ENCODE measurements at regions not wholly inside any gene's neighbourhood (a gene's known extent, or its start where the extent isn't known, plus 50 kb on each side); places are given as distances from the start of the nearest gene placed in this dataset.

- Mint-ChIP-seq H3K27ac (no peak overlapping the region), H3K4me3 (no peak overlapping the region), H3K4me1 (peaks cover 14% of the 10 kb centered on the region), H3K9me3 (peaks cover 31% of the 10 kb centered on the region), H3K36me3 (0 out of 2 replicates have a peak, but pooled peaks cover 2% of the 10 kb centered on the region), H3K27me3 (ENCODE audit: low read depth) (no peaks in the 10 kb centered on the region)
- ATAC-seq (no peak), DNase-seq (ENCODE audit: low spot score) (no peak)
- ChIA-PET CTCF (no interaction called here), POLR2A (no interaction called here)
- no peak for TF ChIP-seq JAZF1 (CRISPR knock-in tag; IDR thresholded peaks at IDR 0.05)
- TF ChIP-seq USF1 (CRISPR knock-in tag; IDR thresholded peaks at IDR 0.05) = no peak
These were observed 393.3 kb downstream of the METTL4 start for GRCh38 chr18:2178036-2178435.

GRCh38 chr18:2179498-2180183, 391.7 kb downstream of the METTL4 start:
- TF ChIP-seq ZNF121 (CRISPR knock-in tag; IDR thresholded peaks at IDR 0.05) = no peak
- no peak for TF ChIP-seq ZNF232 (CRISPR knock-in tag; IDR thresholded peaks at IDR 0.05)
- TF ChIP-seq NR2C2 (CRISPR knock-in tag; IDR thresholded peaks at IDR 0.05) = no peak
- no peak for TF ChIP-seq JUN (CRISPR knock-in tag; IDR thresholded peaks at IDR 0.05)
- TF ChIP-seq CBFB (CRISPR knock-in tag; IDR thresholded peaks at IDR 0.05; ENCODE audit: low read depth) = no peak
- TF ChIP-seq MAX (CRISPR knock-in tag; IDR thresholded peaks at IDR 0.05) = no peak
- TF ChIP-seq NR3C1 (CRISPR knock-in tag; conservative IDR thresholded peaks at IDR 0.05; ENCODE audit: low read depth) = no peak
- no peak for TF ChIP-seq NR1H2 (CRISPR knock-in tag; IDR thresholded peaks at IDR 0.05)
- no peak for TF ChIP-seq E2F4 (CRISPR knock-in tag; IDR thresholded peaks at IDR 0.05; ENCODE audit: borderline replicate concordance, low read depth)
- no peak for TF ChIP-seq ZNF532 (CRISPR knock-in tag; IDR thresholded peaks at IDR 0.05; ENCODE audit: borderline replicate concordance)
- TF ChIP-seq ZNF138 (CRISPR knock-in tag; conservative IDR thresholded peaks at IDR 0.05) = no peak
- no peak for TF ChIP-seq ZNF425 (CRISPR knock-in tag; conservative IDR thresholded peaks at IDR 0.05)
- no peak for TF ChIP-seq FOXK1 (CRISPR knock-in tag; IDR thresholded peaks at IDR 0.05)
- no peak for TF ChIP-seq ZNF512 (CRISPR knock-in tag; IDR thresholded peaks at IDR 0.05; ENCODE audit: borderline replicate concordance)
- ChIA-PET CTCF (interaction anchor here (1.0 kb wide), 1 partner anchor 75 kb away, joined by 3 read pairs; no protein-coding TSS in a partner anchor), POLR2A (no interaction called here)
- no peak overlapping the region for H3K4me3 Mint-ChIP-seq
- no peaks in the 10 kb centered on the region for H3K4me1 Mint-ChIP-seq
- H3K9me3 Mint-ChIP-seq = peaks cover 23% of the 10 kb centered on the region
- DNase-seq (ENCODE audit: low spot score) (no peak), ATAC-seq (no peak)
- no peaks in the 10 kb centered on the region for H3K36me3 Mint-ChIP-seq
- no peaks in the 10 kb centered on the region; the same call in 1 of the 2 replicates for H3K27me3 Mint-ChIP-seq (ENCODE audit: low read depth)
- H3K27ac Mint-ChIP-seq = no peak overlapping the region

Data from WTC11 (cell line).